Transverse colon (tissue), 4 donors: ENCODE measurements at regions not wholly inside any gene's neighbourhood (a gene's known extent, or its start where the extent isn't known, plus 50 kb on each side); places are given as distances from the start of the nearest gene placed in this dataset.

Source experiments
- DNase-seq: peaks from one replicate; pipeline ENCODE4 v3.0.0-alpha.2; 2019
- H3K27ac ChIP-seq, 4 donors: fragments of 200-600 bp; sonication (generic); 2 replicates each; pipeline ENCODE4 v1.5.1; 2016 to 2018; ENCODE audit warnings: inconsistent platforms in 4 of 4
- H3K27me3 ChIP-seq: fragments of 200-600 bp; sonication (generic); 2 replicates; pipeline ENCODE4 v1.5.1; 2017; ENCODE audit warnings: inconsistent platforms
- H3K36me3 ChIP-seq, 4 donors: fragments of 200-600 bp; sonication (generic); 2 replicates each; pipeline ENCODE4 v1.5.1; 2017 to 2019; ENCODE audit warnings: inconsistent platforms in 4 of 4
- H3K4me1 ChIP-seq, 4 donors: fragments of 200-600 bp; sonication (generic); 2 replicates each; pipeline ENCODE4 v1.5.1; 2017 to 2020; ENCODE audit warnings: inconsistent platforms in 4 of 4
- H3K4me3 ChIP-seq, 4 donors: fragments of 200-600 bp; sonication (generic); 1 replicate in 1 of 4; 2 replicates in 3 of 4; pipeline versions ENCODE4 v1.5.1 to v1.6.1; 2017 to 2019; ENCODE audit warnings: inconsistent platforms in 4 of 4
- H3K9me3 ChIP-seq, 2 donors: fragments of 200-600 bp; sonication (generic); 2 replicates each; pipeline ENCODE4 v1.5.1; 2017 to 2019; ENCODE audit warnings: inconsistent platforms in 2 of 2
- EP300 ChIP-seq: sonication (generic); formaldehyde crosslinking; IDR thresholded peaks from one replicate; pipeline ENCODE4 v1.6.1; 2017; ENCODE audit warnings: antibody characterized with exemption, low read depth
- POLR2A ChIP-seq: fragments of 450-650 bp; IDR thresholded peaks from one replicate; pipeline ENCODE4 v1.6.1; 2016; ENCODE audit warnings: antibody characterized with exemption, mild to moderate bottlenecking, moderate library complexity
- POLR2AphosphoS5 ChIP-seq, 3 donors: sonication (generic); formaldehyde crosslinking; IDR thresholded peaks; one replicate each; pipeline ENCODE4 v1.6.1; 2016; ENCODE audit warnings: antibody characterized with exemption in 3 of 3
- WGBS, 2 donors: methylation state at CpG; one replicate each; pipeline ENCODE4 v1.1.5; 2018; ENCODE audit warnings: low coverage in 1 of 2; 5-methylcytosine and 5-hydroxymethylcytosine counted together
- in situ Hi-C, 4 donors: fragments of 200-750 bp; cut with MboI; loops; one replicate each; pipeline versions ENCODE4 v1.15.0 to v1.15.1; 2017; ENCODE audit warnings: low sequenced_read_pairs in 3 of 4, low pct_ligation_motif_present in 1 of 4, low pct_unique_long_range_greater_than_20kb in 1 of 4
- intact Hi-C: fragments of 100-400 bp; cut with DNase I; formaldehyde crosslinking; loops from one replicate; pipeline ENCODE4 v1.15.1; 2023; ENCODE audit warnings: low total_unique reads
- TF ChIP-seq, protein P1 (sequence below), 5 experiments: fragments of 200-600 bp in 3 of 5; fragments of 450-650 bp in 2 of 5; sonication (generic) in 3 of 5; IDR thresholded peaks; 1 replicate in 2 of 5; 2 replicates in 3 of 5; pipeline ENCODE4 v1.5.1; 2016 to 2017; ENCODE audit warnings: antibody characterized with exemption in 5 of 5, inconsistent platforms in 3 of 5, mild to moderate bottlenecking in 2 of 5, moderate library complexity in 1 of 5

DNA sequence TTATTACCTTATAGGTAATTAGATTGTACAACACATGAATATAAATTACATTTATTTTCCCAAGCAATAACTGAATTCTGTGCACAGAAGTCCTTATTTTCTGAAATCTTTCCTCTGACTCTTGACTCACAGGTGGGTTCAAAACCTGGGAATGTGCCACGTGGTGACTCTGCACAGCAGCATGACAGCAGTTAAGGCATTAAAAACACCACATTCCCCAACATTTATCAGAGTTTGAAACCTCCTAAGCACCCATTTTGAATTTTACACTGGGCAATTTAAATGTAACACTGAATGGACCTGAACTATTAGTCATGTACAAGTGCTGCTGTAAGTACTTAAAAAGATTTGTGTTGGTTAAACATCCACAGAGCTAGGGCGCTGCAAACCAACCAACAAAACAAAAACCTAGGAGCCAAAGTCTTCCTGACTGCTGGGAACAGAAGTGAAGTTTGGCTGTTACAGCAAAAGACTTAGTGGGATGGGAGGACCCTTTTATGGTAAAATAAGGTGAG is 480.6 kb upstream of the CXADR start:
- no peak overlapping the region for H3K27ac ChIP-seq
- no peaks in the 10 kb centered on the region for H3K4me1 ChIP-seq
- no peaks in the 10 kb centered on the region for H3K9me3 ChIP-seq
- DNase-seq, result no peak
- no peaks in the 10 kb centered on the region for H3K36me3 ChIP-seq
- 29 to 30% methylated on average over 2 of the region's 2 CpGs for WGBS, 2 donors
- intact Hi-C loops (no loop called here), in situ Hi-C loops (no loop called here)
- H3K4me3 ChIP-seq, result no peak overlapping the region
- no peaks in the 10 kb centered on the region for H3K27me3 ChIP-seq
- TF ChIP-seq, protein P1, sequence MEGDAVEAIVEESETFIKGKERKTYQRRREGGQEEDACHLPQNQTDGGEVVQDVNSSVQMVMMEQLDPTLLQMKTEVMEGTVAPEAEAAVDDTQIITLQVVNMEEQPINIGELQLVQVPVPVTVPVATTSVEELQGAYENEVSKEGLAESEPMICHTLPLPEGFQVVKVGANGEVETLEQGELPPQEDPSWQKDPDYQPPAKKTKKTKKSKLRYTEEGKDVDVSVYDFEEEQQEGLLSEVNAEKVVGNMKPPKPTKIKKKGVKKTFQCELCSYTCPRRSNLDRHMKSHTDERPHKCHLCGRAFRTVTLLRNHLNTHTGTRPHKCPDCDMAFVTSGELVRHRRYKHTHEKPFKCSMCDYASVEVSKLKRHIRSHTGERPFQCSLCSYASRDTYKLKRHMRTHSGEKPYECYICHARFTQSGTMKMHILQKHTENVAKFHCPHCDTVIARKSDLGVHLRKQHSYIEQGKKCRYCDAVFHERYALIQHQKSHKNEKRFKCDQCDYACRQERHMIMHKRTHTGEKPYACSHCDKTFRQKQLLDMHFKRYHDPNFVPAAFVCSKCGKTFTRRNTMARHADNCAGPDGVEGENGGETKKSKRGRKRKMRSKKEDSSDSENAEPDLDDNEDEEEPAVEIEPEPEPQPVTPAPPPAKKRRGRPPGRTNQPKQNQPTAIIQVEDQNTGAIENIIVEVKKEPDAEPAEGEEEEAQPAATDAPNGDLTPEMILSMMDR (IDR thresholded peaks at IDR 0.05), result no peak

DNA sequence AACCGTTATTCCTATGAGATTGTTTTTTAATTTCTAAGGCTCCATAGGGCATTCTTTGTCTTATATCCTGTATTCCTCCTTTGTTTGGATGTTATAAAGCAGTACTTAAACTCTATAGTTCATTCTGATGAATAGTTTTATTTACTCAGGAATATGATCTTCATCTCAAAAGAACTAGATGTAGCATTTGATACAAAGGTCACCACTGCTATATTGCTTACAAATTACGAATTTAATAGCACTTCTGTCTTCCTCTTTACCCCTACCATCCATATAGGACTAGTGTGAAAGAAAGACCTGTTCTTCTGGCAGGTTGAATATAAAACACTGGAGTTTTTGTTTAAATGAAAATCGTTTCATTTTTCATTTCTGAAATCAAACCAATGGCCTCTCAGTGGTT is 468.1 kb upstream of the CXADR start:
- no peak for DNase-seq
- H3K9me3 ChIP-seq, result no peaks in the 10 kb centered on the region
- H3K36me3 ChIP-seq, result no peaks in the 10 kb centered on the region
- H3K4me1 ChIP-seq, result no peaks in the 10 kb centered on the region
- WGBS, 2 donors, result 42 to 52% methylated on average over 3 of the region's 3 CpGs
- H3K4me3 ChIP-seq, result no peak overlapping the region
- in situ Hi-C loops, result no loop called here
- intact Hi-C loops, result no loop called here
- TF ChIP-seq POLR2A (no peak), POLR2AphosphoS5 (IDR thresholded peaks at IDR 0.05) (no peak), EP300 (no peak)
- TF ChIP-seq, protein P1 (IDR thresholded peaks at IDR 0.05), result no peak
- H3K27me3 ChIP-seq, result no peaks in the 10 kb centered on the region
- no peak overlapping the region for H3K27ac ChIP-seq

DNA sequence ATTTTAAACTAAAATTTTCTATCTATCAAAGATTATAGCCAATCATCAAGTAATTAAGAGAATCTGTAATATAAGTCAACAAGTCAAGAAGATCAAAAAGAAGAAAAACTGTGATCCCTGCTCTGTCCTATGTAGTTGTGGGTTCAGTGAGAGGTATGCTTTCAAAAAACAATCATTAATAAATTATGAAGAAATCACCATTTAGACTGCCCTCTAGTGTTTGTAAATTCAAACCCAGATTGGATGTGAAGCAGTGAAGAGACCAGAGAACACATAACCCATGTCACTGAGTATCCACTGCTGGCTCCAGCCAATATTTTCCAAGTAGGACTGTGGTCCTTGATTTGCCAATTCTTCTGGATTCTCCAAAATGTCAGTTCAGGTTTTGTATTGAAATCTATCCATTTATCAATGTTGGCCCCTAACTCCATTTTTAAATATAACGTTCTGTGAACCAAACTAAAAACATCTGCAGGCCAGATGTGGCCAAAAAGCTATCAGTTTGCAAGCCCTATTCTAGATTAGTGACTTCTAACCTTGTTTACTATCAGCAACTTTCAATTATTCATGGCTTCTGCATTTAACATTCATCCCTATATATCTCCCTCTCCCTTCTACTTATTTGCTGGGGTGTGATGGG is 467.5 kb upstream of the CXADR start:
- 0 to 46% methylated on average over 1 of the region's 1 CpG for WGBS, 2 donors
- DNase-seq, result no peak
- no peak for TF ChIP-seq EP300
- TF ChIP-seq, protein P1 (IDR thresholded peaks at IDR 0.05), result peak in 2 of 5 experiments; percentile 17 to 33
- no peaks in the 10 kb centered on the region for H3K4me1 ChIP-seq
- in situ Hi-C loops, result no loop called here
- intact Hi-C loops, result no loop called here
- H3K9me3 ChIP-seq, result no peaks in the 10 kb centered on the region
- no peak overlapping the region for H3K27ac ChIP-seq
- no peaks in the 10 kb centered on the region for H3K36me3 ChIP-seq
- H3K4me3 ChIP-seq, result no peak overlapping the region
- H3K27me3 ChIP-seq, result no peaks in the 10 kb centered on the region

DNA sequence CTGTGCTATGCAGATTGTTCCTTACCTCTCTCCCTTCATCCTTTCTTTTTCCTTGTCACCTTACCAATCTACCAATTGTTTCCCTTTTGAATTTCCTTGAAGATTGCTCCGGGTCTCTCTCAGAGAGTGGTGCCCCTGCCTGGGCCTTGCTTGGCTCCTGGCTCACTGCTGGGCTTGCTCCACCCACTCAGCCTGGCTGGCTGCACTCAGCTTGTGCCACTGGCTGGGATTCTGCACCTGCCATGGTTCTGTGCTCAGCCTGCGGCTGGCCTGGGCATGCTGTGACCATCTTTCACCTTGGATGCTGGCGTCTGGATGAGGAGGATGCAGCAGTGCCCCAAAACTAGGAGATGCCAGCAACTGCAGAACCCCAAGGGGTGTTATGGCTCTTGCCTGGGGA is 463.9 kb upstream of the CXADR start:
- no peak for DNase-seq
- H3K36me3 ChIP-seq, result no peaks in the 10 kb centered on the region
- WGBS, 2 donors, result 63% methylated on average over 3 of the region's 3 CpGs; no CpG with 5 or more reads in 1 of the 2 donors
- TF ChIP-seq POLR2A (no peak), EP300 (no peak), POLR2AphosphoS5 (IDR thresholded peaks at IDR 0.05) (no peak)
- TF ChIP-seq, protein P1 (IDR thresholded peaks at IDR 0.05), result no peak
- H3K27me3 ChIP-seq, result no peaks in the 10 kb centered on the region
- in situ Hi-C loops (no loop called here), intact Hi-C loops (no loop called here)
- H3K4me1 ChIP-seq, result no peaks in the 10 kb centered on the region
- H3K27ac ChIP-seq, result no peak overlapping the region
- no peaks in the 10 kb centered on the region for H3K9me3 ChIP-seq
- no peak overlapping the region for H3K4me3 ChIP-seq
